ENCODE measurements at regions not wholly inside any gene's neighbourhood (a gene's known extent, or its start where the extent isn't known, plus 50 kb on each side); places are given as distances from the start of the nearest gene placed in this dataset.

DNA sequence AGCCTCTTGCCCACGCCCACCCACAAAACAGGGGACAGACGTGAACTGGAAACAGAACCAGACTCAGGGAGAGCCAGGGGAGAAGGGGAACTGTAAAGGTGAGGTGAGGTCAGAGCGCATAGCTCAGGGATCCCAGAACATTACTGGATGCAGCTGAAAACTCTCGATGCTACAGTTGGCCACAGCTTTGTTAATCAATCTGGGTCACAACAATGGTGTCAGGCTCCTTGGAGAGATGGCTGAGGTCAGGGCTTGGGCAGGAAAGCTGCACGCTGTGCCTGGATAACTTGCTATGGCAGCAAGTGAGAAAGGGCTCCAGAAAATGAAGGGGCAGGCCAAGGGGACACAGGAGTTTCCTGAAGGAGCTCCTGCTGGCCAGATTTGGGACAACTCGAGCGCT, 263.3 kb downstream of the TFCP2L1 start:
- DNase-seq (ENCODE audit: low spot score) = no peak

DNA sequence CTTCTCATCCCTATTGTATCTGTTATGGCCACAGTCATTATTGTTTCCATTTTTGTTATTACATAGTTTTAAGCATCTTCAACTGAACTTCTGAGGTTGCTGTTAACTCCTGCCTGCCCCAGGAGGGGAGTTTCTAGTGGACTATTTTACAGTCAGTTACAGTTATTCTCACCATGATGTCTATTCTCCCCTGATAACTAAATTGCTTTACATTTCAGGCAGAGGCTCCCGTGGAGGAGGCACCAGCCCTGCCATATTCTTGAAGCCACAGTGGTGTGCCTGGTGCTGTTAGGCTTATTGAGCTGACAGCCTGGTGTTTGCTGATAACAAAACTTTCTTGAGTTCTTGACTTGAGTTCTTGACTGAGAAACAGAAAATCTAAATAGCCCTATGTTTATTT, 256.4 kb downstream of the TFCP2L1 start:
- DNase-seq (ENCODE audit: low spot score) = no peak

DNA sequence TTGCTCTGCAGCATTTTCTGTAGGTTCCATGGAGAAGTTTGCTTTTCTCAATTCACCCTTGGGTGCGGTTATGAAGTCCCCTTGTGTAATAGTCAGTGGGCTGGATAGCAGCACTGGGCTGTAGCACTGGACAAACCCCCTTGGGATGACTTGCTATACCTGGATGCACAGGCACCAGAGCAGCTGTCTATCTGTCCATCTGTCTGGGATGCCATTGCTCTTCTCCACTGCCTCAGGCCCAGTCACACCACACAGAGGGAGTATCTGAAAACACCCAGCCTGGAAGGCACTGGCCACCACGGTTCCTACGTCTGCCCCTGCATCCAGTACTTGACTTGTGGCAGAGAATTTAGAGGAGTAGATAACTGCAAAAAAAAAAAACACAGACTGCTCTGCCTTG, 254.5 kb downstream of the TFCP2L1 start:
- DNase-seq (ENCODE audit: low spot score) = no peak

DNA sequence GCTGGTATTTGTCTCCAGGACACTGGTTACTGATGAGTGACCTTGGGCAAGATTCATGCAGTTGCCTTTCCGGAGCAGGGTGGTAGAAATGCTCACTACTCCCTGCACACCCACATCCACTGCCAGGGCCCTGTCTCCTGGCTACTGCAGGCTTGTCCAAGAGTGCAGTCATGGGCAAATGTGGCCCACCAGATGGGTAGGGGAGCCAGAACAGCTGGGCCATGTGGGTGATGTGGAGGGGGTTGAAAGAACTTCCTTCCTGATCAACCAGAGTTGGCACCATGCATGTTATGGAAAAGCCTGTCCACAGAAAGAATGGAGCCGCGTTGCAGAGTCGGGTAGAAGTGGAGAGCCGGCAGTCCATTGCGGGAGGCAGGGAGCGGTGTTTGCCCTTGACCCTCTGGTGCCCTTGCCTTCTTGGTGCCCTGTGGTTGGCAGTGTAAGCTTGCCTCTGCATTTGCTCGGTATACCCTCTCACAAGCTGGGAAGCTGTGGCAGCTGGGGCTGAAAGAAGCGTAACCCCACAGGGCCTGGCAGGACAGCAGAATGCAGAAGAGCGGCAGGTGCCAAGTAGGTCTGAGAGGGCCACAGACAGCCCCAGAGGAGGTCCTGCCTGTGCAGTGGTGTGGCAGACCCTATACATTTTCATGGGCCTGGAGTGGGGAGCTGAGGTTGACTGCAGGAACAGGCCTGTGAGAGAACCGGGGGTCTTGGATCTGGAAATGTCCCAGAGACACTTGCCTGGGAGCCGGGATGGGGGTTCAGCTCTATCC, 253.2 kb downstream of the TFCP2L1 start:
- DNase-seq (ENCODE audit: low spot score) = no peak

DNA sequence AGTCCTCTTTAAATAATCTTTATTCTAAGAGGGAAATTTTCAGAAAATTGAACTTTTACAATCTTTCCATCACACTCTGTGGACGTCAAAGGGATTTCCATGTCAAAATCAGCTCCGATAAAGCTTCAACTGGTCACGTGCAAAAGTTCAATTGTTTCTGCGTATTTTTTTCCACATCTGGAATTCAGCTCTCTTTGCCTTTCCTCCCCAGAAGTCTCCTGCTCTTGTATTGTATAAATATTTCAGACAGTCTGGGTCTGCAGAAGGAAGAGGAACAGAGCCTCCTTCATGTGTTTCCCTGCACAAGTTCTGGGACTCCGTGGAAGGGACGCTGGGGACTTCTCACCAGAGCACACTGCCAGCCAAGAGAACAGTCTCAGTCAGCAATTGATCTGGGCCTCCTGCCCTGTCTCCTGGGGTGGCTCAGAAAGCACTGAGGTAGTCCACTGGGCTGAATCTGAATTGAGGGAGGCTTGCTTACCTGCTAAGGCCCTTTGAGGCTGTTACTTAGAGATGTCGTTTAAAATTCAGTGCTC, 251.5 kb downstream of the TFCP2L1 start:
- DNase-seq (ENCODE audit: low spot score) = no peak

DNA sequence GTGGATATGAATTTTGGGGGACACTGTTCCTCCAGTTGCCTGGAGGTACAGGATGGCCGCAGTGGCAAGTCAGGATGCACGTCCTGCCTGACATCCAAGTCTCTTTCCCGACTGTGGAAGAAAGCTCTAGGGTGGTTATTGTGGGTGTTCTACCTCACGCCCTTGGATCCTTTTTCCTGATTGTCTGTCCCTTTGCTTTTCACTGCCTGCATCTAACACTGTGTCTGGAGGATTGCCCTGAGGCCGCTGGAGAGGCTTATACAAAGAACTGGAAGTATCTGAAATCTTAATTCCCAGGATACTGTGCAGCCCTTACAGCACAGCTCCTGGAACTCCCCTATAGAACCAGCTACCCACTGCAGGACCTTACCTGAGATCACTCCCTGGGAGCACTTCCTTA, 250.5 kb downstream of the TFCP2L1 start:
- DNase-seq (ENCODE audit: low spot score) = no peak

DNA sequence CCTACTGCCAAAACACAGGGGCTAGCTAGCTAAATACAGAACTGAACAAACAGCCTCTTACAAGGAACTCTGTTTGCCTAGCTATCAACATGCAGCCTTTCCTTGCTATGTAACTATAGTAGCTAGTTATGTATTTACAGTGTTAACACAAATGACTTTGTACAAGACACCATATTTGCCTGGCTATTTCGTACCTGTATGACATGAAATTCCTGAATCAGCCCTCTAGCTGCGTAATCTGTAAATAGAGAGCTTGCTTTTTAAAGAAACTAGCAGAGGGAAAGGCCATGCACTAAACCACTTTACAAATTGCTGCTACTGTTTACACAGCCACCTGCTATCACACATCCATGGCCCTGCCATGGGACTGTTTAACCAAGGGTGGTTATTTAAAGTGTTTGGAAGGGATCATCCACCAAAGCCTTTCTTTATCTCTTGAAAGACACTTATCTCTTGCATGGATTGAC, 248.7 kb downstream of the TFCP2L1 start:
- no peak for DNase-seq (ENCODE audit: low spot score)

DNA sequence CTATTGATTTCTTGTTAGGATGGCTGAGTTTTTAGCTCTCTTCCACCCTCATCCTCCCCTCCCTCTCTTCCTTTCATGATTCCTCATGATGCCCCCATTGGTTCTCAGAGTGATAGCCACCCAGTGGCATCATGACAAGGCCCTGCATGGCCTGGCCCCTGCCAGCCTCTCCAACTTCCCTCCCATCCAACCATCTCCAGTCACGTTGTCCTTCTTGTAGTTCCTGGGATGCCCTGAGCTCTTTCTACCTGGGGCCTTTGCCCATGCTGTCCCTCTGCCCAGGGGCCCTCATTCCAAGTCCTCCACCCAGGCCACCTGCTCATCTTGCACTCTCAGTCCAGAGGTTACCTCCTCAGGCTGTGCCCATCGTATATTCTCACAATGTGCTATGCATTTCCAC, 247.5 kb downstream of the TFCP2L1 start:
- DNase-seq (ENCODE audit: low spot score) = no peak

DNA sequence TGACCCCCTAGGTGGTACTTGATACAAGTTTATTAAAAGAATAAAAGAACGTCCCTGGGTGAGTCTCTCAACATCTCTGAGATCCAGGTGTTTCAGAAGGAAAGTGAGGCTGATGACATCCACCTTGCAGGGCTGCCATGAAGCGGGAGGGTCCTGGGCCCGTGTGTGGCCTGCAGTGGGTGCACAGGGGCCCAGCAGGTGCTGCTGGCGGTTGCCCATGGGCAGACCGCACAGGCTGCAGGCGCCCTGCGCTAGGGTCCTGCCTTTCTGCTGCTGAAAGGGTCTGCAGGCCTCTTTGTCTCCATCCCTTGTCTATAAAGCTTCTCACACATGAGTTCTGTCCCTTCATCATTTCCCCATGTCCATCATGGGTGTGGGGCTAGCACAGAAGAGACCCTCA, 247.0 kb downstream of the TFCP2L1 start:
- DNase-seq (ENCODE audit: low spot score) = no peak

DNA sequence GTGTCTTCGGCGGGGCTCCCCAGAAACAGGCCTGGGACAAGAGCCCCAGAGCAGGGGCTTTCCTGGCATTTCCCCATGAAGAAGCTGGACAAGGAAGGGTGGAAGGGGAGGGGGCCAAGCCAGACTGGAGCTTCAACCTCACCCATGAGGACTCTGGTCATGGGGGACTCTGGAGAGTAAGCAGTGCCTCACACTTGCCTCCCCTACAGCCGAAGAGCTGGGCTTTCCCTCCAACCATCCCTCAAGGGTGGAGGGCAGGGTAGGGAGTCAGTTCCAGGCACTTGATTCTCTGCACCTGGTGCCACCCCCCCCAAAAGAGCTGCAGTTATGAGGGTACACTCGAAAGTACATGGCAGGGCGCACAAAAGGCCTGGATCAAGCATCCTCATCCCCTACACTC, 246.6 kb downstream of the TFCP2L1 start:
- no peak for DNase-seq (ENCODE audit: low spot score)

DNA sequence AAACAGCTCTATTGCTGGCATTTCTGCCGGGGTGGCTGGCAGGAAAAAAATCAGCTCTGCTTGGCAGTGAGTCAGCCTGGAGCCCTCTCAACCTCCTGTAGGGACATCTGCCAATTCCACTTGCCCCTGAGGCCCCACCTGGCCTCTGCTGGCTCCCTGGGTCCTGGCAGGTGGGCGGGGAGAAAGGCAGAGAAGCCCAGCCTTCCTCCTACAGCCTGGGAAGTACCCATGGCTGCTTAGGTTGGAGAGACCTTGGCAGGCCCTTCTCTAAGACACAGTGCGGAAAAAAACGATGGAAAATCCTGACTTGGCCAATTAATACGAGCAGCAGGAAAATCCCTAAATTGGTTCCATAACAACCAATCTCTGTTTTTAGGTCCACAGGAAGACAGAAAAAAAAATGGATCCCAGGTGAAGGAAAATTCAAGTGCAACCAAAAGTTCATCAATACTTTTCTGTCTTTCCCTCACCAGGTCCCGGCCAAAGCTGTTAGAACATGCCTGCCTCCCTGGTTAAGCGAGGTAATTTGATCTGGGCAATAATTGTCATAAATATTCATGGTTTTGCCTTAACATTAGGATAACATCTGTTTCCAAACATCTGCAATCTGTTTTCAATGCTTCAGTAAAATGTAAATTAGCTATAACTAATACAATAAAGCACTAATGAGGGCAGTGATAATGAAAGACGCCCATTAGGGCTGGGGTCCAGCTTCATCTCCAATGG, 245.9 kb downstream of the TFCP2L1 start:
- no peak for DNase-seq (ENCODE audit: low spot score)

DNA sequence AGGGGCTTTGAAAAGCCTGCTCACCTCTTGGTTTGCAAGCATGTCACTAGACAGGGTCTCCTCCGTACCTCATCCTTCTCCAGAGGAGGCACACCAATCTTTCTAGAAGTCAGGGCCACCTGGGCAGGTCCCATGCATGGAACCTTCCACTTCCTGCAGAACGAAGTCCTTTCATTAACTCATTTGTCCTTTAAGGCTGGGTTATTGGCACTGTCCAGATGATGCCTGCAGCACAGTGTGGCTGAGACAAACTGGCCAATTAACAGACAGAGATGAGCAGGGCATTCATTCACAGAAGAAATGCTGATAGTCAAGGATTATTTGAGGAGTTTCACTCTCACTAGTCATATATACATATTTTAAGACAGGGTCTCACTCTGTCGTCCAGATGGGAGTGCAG, 245.3 kb downstream of the TFCP2L1 start:
- DNase-seq (ENCODE audit: low spot score) = no peak

DNA sequence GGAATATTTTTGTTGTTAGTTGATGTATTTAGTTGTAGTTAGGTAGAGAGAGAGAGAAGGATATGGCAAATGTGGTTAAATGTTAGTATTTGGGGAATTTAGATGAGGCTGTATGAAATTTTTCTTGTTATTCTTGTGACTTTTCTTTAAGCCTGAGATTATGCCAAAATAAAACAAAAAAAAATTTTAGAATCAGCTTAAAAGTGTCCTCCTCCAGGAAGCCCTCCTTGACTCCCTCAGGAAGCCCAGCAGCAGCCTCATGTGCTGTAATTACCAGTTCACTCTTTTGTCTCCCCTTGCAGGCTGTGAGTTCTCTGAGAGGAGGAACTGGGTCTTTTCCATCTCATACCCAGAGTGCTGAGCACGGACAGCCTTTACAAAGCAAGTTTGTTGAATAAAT, 243.5 kb downstream of the TFCP2L1 start:
- no peak for DNase-seq (ENCODE audit: low spot score)

DNA sequence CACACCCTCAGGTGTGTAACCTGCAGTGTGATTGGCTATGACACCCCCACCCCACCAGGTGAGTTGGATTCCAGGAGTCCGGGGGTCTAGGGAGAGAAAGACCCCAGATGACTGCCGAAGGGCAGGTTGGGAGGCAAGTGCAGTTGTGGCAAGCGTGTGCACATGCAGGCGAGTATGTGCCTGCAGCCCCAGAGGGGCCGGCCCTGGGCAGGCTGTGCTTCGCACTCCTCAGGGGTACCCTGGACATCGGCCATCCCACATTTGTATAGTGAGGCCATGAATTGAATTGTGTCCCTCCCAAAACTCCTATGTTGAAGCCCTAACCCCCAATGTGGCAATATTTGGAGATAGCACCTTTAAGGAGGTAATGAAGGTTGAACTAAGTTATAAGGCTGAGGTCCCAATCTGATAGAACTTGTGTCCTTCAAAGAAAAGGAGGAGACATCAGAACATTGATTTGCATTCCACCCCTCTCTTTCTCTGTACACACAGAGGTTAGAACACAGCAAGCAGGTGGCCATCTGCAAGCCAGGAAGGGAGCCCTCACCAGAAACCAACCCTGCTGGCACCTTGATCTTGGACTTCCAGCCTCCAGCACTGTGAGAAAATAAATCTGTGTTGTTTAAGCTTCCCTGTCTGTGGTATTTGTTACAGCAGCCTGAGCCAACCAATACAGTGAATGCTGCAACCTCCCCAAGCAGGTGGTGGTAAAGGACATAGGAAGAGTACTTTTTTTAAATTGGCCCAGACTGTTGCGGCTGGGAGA, 241.8 kb downstream of the TFCP2L1 start:
- no peak for DNase-seq (ENCODE audit: low spot score)

DNA sequence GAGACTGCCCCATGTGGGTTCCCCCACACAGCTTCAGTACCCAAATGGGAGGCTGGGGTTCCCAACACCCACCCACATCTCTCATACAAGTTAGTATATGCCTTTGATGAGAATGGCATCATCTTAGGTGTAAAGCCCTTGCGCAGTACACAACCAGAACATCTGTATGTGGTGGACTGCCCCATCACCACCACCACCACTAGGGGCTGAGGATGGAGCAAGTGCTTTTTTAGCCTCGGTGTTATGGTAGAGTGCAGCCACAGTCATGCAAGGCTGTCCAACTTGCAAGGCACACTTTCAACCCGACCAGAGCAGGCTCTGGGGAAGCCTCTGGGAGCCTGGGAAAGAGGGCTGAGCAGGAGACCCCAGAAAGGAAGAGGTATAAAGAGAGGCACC, 241.2 kb downstream of the TFCP2L1 start:
- DNase-seq (ENCODE audit: low spot score) = no peak

DNA sequence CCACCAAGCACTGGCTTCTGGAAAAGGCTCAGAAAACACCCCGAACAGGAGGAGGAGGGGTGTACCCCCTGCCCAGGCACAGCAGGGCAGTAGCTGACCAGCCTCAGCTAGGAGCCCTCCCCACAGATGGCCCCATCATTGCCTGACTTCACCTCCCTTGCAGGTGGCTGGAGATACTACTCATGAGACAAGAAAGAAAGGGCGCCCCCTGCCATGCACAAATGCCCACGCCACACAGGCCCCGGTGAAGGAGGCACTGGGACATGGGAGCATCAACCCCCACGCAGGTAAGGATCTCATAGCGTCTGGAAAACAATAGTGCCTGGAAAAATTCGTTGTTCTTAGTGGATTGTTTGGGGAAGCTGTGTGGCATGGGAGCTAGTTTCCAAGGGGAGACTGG, 240.6 kb downstream of the TFCP2L1 start:
- no peak for DNase-seq (ENCODE audit: low spot score)

DNA sequence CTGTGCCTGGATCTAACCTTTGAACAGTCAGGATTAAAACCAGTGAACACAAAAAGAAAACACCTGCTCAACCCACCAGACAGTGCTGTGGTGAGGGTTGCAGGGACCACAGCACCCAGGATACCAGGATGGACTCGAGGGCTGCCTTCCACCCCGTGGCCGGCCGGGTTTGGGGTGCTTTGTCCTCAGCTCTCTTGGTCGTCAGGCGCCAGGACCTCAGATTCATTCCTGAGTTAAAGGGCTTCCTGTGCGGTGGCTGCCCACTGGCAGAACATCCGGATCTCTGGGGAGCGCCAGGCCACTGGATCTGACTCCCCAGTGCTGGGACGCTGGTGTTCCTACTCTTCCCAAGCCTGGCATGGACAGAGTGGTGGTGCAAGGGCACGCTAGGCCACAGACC, 239.8 kb downstream of the TFCP2L1 start:
- DNase-seq (ENCODE audit: low spot score) = no peak

DNA sequence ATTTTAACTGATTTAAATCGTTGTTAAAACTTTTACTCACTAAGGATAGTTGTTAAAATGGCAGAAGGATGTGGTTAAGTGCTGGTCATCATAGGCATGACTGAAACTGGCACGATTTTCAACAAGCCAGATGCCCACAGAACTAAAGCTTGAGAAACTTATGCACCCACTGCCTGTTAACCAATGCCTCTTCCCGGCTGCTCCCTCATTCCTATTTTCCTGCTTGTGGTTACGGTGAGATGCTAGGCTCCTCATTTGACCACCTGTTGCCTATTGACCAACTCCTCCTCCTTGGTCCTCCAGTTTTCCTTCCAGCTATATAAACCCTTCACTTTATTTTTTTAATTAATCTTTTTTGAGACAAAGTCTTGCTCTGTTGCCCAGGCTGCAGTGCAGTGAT, 238.7 kb downstream of the TFCP2L1 start:
- DNase-seq (ENCODE audit: low spot score) = no peak

DNA sequence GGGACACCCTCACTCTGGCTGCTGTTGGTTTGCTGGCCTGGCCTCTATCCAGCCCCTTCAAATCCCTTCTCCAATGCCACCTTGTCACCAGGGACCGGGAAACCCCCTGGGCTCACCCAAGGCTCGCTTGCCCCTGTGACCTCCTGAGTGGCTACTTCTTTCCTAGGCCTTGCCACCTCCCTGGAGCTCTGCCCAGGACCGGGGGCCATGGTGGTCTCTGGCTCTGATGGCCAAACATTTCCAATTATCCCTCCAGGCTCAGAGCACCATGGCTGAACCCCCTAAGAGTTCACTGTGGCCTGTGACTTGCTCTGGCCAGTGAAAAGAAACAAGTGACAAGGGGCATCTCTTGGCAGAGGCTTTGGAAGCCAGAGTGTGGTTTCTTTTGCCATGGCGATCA, 237.6 kb downstream of the TFCP2L1 start:
- no peak for DNase-seq (ENCODE audit: low spot score)

DNA sequence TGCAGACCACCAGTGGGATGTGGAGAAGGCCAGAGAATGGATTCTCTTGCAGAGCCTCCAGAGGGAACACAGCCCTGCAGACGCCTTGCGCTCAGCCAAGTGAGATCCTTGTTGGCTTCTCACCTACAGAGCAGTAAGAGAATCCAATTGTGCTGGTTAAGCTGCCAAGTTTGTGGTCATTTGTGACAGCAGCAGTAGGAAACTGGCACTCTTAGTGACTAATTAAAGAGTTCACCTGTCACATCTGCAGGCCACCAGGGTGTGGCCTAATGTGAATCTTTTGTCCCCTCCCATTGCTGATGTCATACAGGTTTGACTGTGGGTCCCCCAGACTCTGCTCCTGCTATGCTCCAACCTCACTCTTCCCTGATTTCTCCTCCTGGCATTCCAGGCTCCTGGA, 235.9 kb downstream of the TFCP2L1 start:
- DNase-seq (ENCODE audit: low spot score) = no peak

DNA sequence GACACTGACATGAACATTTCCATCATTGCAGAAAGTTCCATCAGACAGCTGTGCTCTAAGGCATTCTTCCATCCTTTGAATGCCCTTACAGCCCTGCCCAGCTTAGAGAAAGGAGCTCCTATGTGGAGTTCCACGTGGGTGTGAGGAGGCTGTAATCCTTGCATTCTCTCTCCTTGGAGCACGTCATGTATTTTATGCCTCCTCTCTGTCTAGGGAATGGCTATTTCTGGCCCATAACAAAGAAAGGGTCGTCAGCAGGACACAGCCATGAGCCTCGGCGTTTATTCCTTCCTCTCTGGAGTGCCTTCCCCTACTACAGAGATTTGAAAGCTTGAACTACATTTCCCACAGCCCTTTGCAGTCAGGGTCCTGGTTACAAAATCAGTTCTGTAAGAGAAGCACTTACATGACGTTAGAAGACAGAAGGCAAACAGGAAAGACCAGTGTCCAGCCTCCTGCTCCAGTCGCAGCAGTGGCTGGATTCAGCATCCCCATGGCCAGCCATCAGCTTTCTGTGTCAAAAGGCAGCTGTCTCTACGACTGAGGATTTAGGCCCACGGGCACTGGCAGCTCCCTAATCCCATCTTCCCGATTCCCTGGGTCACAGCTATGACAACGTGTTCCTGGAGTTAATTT, 234.9 kb downstream of the TFCP2L1 start:
- no peak for DNase-seq (ENCODE audit: low spot score)

DNA sequence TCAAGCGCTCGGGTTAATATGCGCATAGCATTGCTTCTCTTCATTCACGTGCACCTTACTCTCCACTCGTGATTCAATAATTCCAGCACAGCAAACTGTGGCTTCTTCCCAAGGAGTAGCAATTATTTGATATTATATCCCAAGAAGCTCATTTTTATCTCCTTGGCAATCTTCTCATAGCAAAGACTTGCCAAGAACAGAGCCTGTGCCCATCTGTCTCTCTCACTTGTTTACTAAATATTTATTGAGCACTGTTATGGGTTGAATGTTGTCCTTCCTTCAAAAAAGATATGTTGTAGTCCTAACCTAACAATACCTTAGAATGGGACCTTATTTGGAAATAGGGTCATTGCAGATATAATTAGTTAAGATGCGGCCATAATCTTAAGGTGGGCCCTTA, 233.7 kb downstream of the TFCP2L1 start:
- DNase-seq (ENCODE audit: low spot score) = no peak

Measured in hepatic stellate cell (primary cell).